ENCODE measurements at regions not wholly inside any gene's neighbourhood (a gene's known extent, or its start where the extent isn't known, plus 50 kb on each side); places are given as distances from the start of the nearest gene placed in this dataset.

- TF ChIP-seq CTCF (IDR thresholded peaks at IDR 0.05) = no peak
- no peak for DNase-seq (ENCODE audit: low spot score)
Observed at GRCh38 chr5:167553511-167553910, 737.9 kb upstream of the WWC1 start.

GRCh38 chr5:167554564-167555290 lies 736.7 kb upstream of the WWC1 start:
- H3K27ac ChIP-seq = no peak overlapping the region
- DNase-seq (ENCODE audit: low spot score) = no peak
- H3K4me3 ChIP-seq = no peak overlapping the region
- no peak for TF ChIP-seq CTCF (IDR thresholded peaks at IDR 0.05)

More at GRCh38 chr5:167553511-167553910, 737.9 kb upstream of the WWC1 start:
- Histone ChIP-seq H3K4me3 (no peak overlapping the region), H3K27ac (no peak overlapping the region)

GRCh38 chr5:167555565-167556166 lies 735.8 kb upstream of the WWC1 start:
- no peak for TF ChIP-seq CTCF (IDR thresholded peaks at IDR 0.05)
- no peak for DNase-seq (ENCODE audit: low spot score)
- no peak overlapping the region for H3K27ac ChIP-seq
- no peak overlapping the region for H3K4me3 ChIP-seq

GRCh38 chr5:167557359-167557758 lies 734.1 kb upstream of the WWC1 start:
- no peak overlapping the region for H3K27ac ChIP-seq
- H3K4me3 ChIP-seq = no peak overlapping the region
- DNase-seq (ENCODE audit: low spot score) = no peak
- TF ChIP-seq CTCF (IDR thresholded peaks at IDR 0.05) = no peak

- no peak for DNase-seq (ENCODE audit: low spot score)
- H3K4me3 ChIP-seq = no peak overlapping the region
- TF ChIP-seq CTCF (IDR thresholded peaks at IDR 0.05) = no peak
- no peak overlapping the region for H3K27ac ChIP-seq
Observed at GRCh38 chr5:167561796-167562195, 729.6 kb upstream of the WWC1 start.

GRCh38 chr5:167564275-167564674 lies 727.2 kb upstream of the WWC1 start:
- no peak for TF ChIP-seq CTCF (IDR thresholded peaks at IDR 0.05)

More at GRCh38 chr5:167564275-167564674, 727.2 kb upstream of the WWC1 start:
- Histone ChIP-seq H3K4me3 (no peak overlapping the region), H3K27ac (no peak overlapping the region)
- no peak for DNase-seq (ENCODE audit: low spot score)
